Muscle of arm (tissue), 1 donor: ENCODE measurements at regions not wholly inside any gene's neighbourhood (a gene's known extent, or its start where the extent isn't known, plus 50 kb on each side); places are given as distances from the start of the nearest gene placed in this dataset.

Experiments used
- DNase-seq: peaks from one replicate; pipeline ENCODE4 v3.0.0-alpha.2; 2013

GRCh38 chr12:14280921-14281320 is 84.6 kb upstream of the ATF7IP start:
- DNase-seq, result no peak

GRCh38 chr12:14281539-14281938 is 83.9 kb upstream of the ATF7IP start:
- no peak for DNase-seq

DNA sequence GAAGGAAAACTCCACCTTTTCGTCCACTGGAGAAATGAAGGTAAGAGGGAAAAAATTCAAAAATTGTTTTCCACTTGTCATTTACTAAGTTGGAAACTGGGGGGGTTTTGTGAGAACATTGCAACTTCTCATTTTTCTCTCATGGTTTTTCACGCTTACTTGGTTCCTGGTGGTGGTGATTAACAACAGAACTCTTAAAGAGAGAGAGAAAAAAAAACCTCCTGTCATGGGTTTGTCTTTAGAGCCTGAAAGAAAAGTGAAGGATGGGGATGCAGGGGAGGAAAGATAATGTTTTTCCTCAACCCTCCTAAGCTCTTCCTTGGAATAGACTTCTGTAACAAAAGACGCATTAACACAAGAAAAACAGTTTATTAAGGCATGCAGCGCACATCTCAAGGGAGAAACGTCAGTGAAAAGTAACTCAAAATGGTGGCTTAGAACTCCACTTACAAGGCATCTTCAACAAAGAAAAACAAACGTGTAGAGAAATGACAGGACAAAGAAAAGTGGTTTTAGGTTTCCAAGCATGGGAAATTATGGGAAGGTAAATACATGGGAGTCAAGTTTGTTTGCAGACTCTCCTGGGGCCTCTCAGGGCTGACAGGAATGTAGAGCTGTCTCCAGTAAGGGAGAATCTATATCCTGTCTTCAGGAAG is 81.9 kb upstream of the ATF7IP start:
- DNase-seq, result no peak

DNA sequence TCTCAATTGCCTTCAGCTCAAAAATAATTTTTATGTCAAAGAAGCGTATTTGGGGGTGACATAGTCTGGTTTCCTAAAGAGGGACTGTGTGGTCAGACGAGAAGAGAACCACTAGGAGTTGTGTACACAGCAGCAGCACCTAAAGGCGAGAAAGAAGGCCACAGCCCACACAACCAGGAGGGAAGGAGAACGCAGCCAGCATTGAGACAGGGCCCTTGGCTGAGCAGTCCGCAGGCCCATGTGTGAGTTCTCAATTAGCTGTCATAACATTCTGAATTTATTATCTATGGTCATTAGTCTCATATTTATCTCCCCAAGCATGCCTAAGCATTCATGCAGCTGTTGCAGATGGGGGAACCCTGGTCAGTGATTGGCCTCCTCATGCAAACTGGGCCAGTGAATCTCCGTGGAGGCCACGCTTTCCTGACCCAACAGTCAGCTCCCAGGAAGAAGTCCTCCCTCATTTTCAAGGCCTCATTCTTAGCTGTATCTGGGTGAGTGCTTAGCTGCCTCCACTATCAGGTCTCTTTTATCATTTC is 81.2 kb upstream of the ATF7IP start:
- peak; percentile 38 for DNase-seq

DNA sequence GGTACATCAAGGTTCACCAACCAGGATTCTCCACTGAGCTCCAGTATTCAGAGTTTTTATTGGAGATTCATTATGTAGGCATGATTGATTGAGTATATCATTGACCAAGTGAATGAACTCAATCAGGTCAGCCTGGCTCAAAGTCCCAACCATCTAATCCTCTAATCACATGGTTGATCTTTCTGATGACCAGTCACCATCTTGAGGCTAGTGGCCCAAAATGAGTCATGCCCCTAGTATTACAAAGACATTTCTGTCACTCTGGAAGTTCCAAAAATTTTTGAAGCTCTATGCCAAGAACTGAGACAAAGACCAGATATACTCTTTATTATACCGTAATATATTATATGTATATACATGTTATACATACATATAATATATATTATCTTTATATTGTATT is 75.9 kb upstream of the ATF7IP start:
- no peak for DNase-seq

DNA sequence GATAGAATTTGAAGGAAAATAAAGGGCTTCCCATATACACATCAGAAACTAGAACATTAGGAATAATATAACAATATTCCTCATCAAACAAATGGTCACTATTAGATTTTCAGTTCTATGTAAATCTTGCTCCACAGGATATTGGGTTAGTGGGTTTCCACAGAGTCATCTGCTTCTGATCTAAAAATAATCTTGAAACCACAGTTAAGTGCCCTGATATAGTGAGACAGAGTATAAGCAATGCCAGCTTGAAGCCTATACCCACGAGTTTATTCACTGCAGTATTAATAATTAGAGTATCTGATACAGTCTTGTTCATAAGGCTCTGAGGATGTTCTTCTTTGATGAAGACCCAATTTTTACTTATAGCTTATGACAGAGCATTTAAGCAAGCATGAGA is 74.5 kb upstream of the ATF7IP start:
- DNase-seq, result no peak

- DNase-seq, result no peak
Observed at GRCh38 chr12:14303661-14304155, 61.8 kb upstream of the ATF7IP start.

- no peak for DNase-seq
Observed at GRCh38 chr12:14307004-14307403, 58.5 kb upstream of the ATF7IP start.

DNA sequence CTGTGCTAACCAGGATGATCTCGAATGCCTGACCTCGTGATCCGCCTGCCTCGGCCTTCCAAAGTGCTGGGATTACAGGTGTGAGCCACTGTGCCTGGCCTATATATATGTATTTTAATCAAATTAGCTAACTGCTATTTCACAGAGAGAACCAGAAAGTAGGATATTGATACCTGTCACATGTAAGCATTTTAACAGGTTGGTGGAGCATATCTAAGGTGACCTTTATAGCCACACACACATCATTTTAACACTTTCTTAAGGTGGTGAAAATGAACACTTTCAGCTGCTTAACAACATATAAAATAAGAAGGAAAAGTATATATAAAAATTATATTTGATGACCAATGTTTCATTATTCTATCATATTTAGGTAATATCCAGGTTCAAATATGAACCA is 57.0 kb upstream of the ATF7IP start:
- DNase-seq, result no peak

DNA sequence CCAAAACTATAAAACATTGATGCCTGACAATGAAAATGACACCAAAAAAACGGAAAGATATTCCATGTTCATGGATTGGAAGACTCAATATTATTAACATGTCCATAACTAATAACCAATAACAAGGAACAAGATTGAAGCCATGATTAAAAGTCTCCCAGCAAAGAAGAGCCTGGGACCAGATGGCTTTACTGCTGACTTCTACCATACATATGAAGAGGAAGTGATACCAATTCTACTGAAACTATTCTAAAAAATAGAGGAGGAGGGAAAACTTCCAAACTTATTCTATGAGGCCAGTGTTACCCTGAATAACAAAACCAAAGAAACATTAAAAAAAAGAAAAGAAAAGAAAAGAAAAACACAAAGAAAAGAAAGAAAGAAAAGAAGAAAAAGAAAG is 54.6 kb upstream of the ATF7IP start:
- DNase-seq, result no peak

GRCh38 chr12:14313379-14314138 is 51.9 kb upstream of the ATF7IP start:
- no peak for DNase-seq

DNA sequence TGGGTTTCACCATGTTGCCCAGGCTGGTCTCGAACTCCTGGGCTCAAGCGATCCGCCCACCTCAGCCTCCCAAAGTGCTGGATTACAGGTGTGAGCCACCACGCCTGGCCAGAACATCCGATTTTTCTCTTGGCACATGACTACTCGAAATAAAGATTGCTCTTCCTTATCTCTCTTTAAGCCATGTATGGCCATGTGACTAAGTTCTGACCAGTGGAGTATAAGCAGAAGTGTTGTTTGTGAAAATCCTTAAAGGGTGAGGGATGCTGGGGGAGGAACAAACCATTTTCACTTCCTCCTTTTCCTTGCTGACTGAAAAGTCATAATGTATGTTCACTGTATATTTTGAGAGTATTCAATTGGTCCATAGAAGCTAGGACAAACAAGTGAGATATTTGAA is 50.7 kb upstream of the ATF7IP start:
- DNase-seq, result no peak

- no peak for DNase-seq
Observed at GRCh38 chr12:14315501-14315900, 50.0 kb upstream of the ATF7IP start.
